H9 (cell line): ENCODE measurements at regions not wholly inside any gene's neighbourhood (a gene's known extent, or its start where the extent isn't known, plus 50 kb on each side); places are given as distances from the start of the nearest gene placed in this dataset.

ENCODE experiments used
- DNase-seq: peaks from one replicate; pipeline ENCODE4 v3.0.0-alpha.2; 2017
- H2AFZ ChIP-seq: one replicate; pipeline ENCODE4 v1.6.1; 2013; ENCODE audit warnings: mild to moderate bottlenecking, low read length, control low read depth, moderate library complexity
- H2AK5ac ChIP-seq: 2 replicates; pipeline ENCODE4 v1.6.1; 2013; ENCODE audit warnings: low read length, control low read depth, mixed read lengths; ENCODE audit not compliant: insufficient read length
- H2BK120ac ChIP-seq: one replicate; pipeline ENCODE4 v1.6.1; 2013; ENCODE audit warnings: low read depth, mild to moderate bottlenecking, low read length, control low read depth, inconsistent platforms; ENCODE audit not compliant: poor library complexity, severe bottlenecking
- H2BK12ac ChIP-seq: 2 replicates; pipeline ENCODE4 v1.6.1; 2013; ENCODE audit warnings: low read length, control low read depth, mixed read lengths, low read depth; ENCODE audit not compliant: insufficient read length
- H2BK15ac ChIP-seq: 2 replicates; pipeline ENCODE4 v1.6.1; 2013; ENCODE audit warnings: low read depth, low read length, control low read depth
- H2BK20ac ChIP-seq: one replicate; pipeline ENCODE4 v1.6.1; 2013; ENCODE audit warnings: low read depth, mild to moderate bottlenecking, low read length, control low read depth, inconsistent platforms; ENCODE audit not compliant: poor library complexity, severe bottlenecking
- H2BK5ac ChIP-seq: 2 replicates; pipeline ENCODE4 v1.6.1; 2013; ENCODE audit warnings: low read length, control low read depth, mixed read lengths; ENCODE audit not compliant: insufficient read length
- H3K14ac ChIP-seq: 2 replicates; pipeline ENCODE4 v1.6.1; 2013; ENCODE audit warnings: low read length, control low read depth; ENCODE audit not compliant: insufficient read depth
- H3K18ac ChIP-seq: 2 replicates; pipeline ENCODE4 v1.6.1; 2013; ENCODE audit warnings: low read depth, mild to moderate bottlenecking, mixed read lengths, low read length, control low read depth; ENCODE audit not compliant: insufficient read length
- H3K23ac ChIP-seq: 2 replicates; pipeline ENCODE4 v1.6.1; 2013; ENCODE audit warnings: low read length, control low read depth, mixed read lengths, low read depth; ENCODE audit not compliant: insufficient read length
- H3K23me2 ChIP-seq: 2 replicates; pipeline ENCODE4 v1.6.1; 2013; ENCODE audit warnings: low read depth, mild to moderate bottlenecking, mixed read lengths, low read length, control low read depth; ENCODE audit not compliant: insufficient read length, poor library complexity, severe bottlenecking
- H3K27ac ChIP-seq: 2 replicates; pipeline ENCODE4 v1.5.1; 2013; ENCODE audit warnings: low read length, control low read depth, mixed read lengths, low read depth; ENCODE audit not compliant: insufficient read length
- H3K27me3 ChIP-seq: 2 replicates; pipeline ENCODE4 v1.6.1; 2013; ENCODE audit warnings: low read length, control low read depth, inconsistent platforms; ENCODE audit not compliant: insufficient read depth
- H3K4ac ChIP-seq: 2 replicates; pipeline ENCODE4 v1.6.1; 2013; ENCODE audit warnings: low read depth, mild to moderate bottlenecking, control low read depth, inconsistent platforms, low read length, moderate library complexity
- H3K4me1 ChIP-seq: 2 replicates; pipeline ENCODE4 v1.6.1; 2013; ENCODE audit warnings: low read length, control low read depth, inconsistent platforms; ENCODE audit not compliant: insufficient read depth
- H3K4me2 ChIP-seq: 2 replicates; pipeline ENCODE4 v1.6.1; 2013; ENCODE audit warnings: low read length, control low read depth, mixed read lengths; ENCODE audit not compliant: insufficient read length, insufficient read depth
- H3K56ac ChIP-seq: 2 replicates; pipeline ENCODE4 v1.6.1; 2013; ENCODE audit warnings: low read depth, mild to moderate bottlenecking, mixed read lengths, low read length, control low read depth; ENCODE audit not compliant: insufficient read length
- H3K79me1 ChIP-seq: 2 replicates; pipeline ENCODE4 v1.6.1; 2013; ENCODE audit warnings: low read depth, mild to moderate bottlenecking, moderate library complexity, low read length, control low read depth, inconsistent platforms; ENCODE audit not compliant: insufficient read depth, poor library complexity, severe bottlenecking
- H3K79me2 ChIP-seq: 2 replicates; pipeline ENCODE4 v1.6.1; 2013; ENCODE audit warnings: low read length, control low read depth, inconsistent platforms; ENCODE audit not compliant: insufficient read depth
- H3K9ac ChIP-seq: 2 replicates; pipeline ENCODE4 v1.6.1; 2013; ENCODE audit warnings: low read length, control low read depth, mixed read lengths; ENCODE audit not compliant: insufficient read length; ENCODE audit errors: extremely low read depth
- H3K9me3 ChIP-seq: one replicate; pipeline ENCODE4 v1.6.1; 2013; ENCODE audit warnings: low read depth, low read length, inconsistent platforms; ENCODE audit not compliant: control insufficient read depth
- H3T11ph ChIP-seq: one replicate; pipeline ENCODE4 v1.6.1; 2013; ENCODE audit warnings: mild to moderate bottlenecking, low read length, control low read depth, inconsistent platforms
- H4K20me1 ChIP-seq: one replicate; pipeline ENCODE4 v1.6.1; 2013; ENCODE audit not compliant: control insufficient read depth, insufficient read length, insufficient read depth
- H4K5ac ChIP-seq: 2 replicates; pipeline ENCODE4 v1.6.1; 2013; ENCODE audit warnings: low read depth, mild to moderate bottlenecking, mixed read lengths, low read length, control low read depth; ENCODE audit not compliant: insufficient read length
- H4K8ac ChIP-seq: replicated peaks from 2 replicates; pipeline ENCODE4 v1.6.1; 2013; ENCODE audit warnings: low read length, control low read depth, mixed read lengths, low read depth; ENCODE audit not compliant: insufficient read length
- H4K91ac ChIP-seq: 2 replicates; pipeline ENCODE4 v1.6.1; 2013; ENCODE audit warnings: low read depth, mild to moderate bottlenecking, moderate library complexity, mixed read lengths, low read length, control low read depth; ENCODE audit not compliant: insufficient read length
- H3K27ac Mint-ChIP-seq, 3 experiments: 2 replicates in 2 of 3; 3 replicates in 1 of 3; pipeline ENCODE4 v1.8.0; 2020 to 2021; ENCODE audit warnings: mixed read lengths in 3 of 3, mild to moderate bottlenecking in 1 of 3, moderate library complexity in 1 of 3
- H3K27me3 Mint-ChIP-seq: 2 replicates; pipeline ENCODE4 v1.8.0; 2021; ENCODE audit warnings: low read depth, mild to moderate bottlenecking, moderate library complexity, mixed read lengths
- H3K36me3 Mint-ChIP-seq, 3 experiments: 2 replicates in 2 of 3; 3 replicates in 1 of 3; pipeline ENCODE4 v1.8.0; 2020 to 2021; ENCODE audit warnings: low read depth in 3 of 3, mixed read lengths in 3 of 3; ENCODE audit not compliant: insufficient read depth in 1 of 3
- H3K4me1 Mint-ChIP-seq, 2 experiments: 2 replicates each; pipeline ENCODE4 v1.8.0; 2020; ENCODE audit warnings: mixed read lengths in 2 of 2
- H3K4me3 Mint-ChIP-seq, 2 experiments: 2 replicates in 1 of 2; 3 replicates in 1 of 2; pipeline ENCODE4 v1.8.0; 2020 to 2021; ENCODE audit warnings: mild to moderate bottlenecking in 2 of 2, mixed read lengths in 2 of 2, moderate library complexity in 1 of 2
- H3K9me3 Mint-ChIP-seq, 2 experiments: 2 replicates in 1 of 2; 3 replicates in 1 of 2; pipeline ENCODE4 v1.8.0; 2020; ENCODE audit warnings: mild to moderate bottlenecking in 2 of 2, mixed read lengths in 2 of 2, moderate library complexity in 1 of 2
- CTCF ChIP-seq: fragments of 200-600 bp; sonication (generic); conservative IDR thresholded peaks from 3 replicates; pipeline ENCODE4 v1.8.0; 2021; ENCODE audit warnings: antibody characterized with exemption, mild to moderate bottlenecking
- WGBS: extraction: QIAGEN DNeasy Blood & Tissue Kit; methylation state at CpG from one replicate; pipeline ENCODE4 v1.1.7; 2013; ENCODE audit warnings: missing lambda C conversion rate, low lambda C conversion rate, mixed read lengths; ENCODE audit not compliant: insufficient read length; ENCODE audit errors: extremely low coverage; 5-methylcytosine and 5-hydroxymethylcytosine counted together

GRCh38 chr14:55979096-55979495 is 139.1 kb upstream of the PELI2 start:
- H3K23ac ChIP-seq, result no peak overlapping the region
- no peaks in the 10 kb centered on the region for H3K9me3 ChIP-seq
- no peak overlapping the region for H4K8ac ChIP-seq
- no peak overlapping the region for H3K4me2 ChIP-seq
- no peaks in the 10 kb centered on the region for H3K79me2 ChIP-seq
- H3K27ac Mint-ChIP-seq, result no peak overlapping the region
- H2AFZ ChIP-seq, result no peak overlapping the region
- no peak overlapping the region for H3K56ac ChIP-seq
- no peak overlapping the region for H4K91ac ChIP-seq
- H3K27ac ChIP-seq, result no peak overlapping the region
- H3K27me3 Mint-ChIP-seq, result no peaks in the 10 kb centered on the region
- no peak overlapping the region for H2BK12ac ChIP-seq
- H2AK5ac ChIP-seq, result no peak overlapping the region
- H3T11ph ChIP-seq, result no peak overlapping the region
- no peak overlapping the region for H3K18ac ChIP-seq
- no peak overlapping the region for H3K4ac ChIP-seq
- no peaks in the 10 kb centered on the region for H3K79me1 ChIP-seq
- H4K20me1 ChIP-seq, result no peaks in the 10 kb centered on the region
- WGBS, result no CpG with 5 or more reads among the region's 2 CpGs
- peaks cover 0 to 4% (median 0%) of the 10 kb centered on the region in 3 experiments; a peak in 1 of 7 replicates for H3K36me3 Mint-ChIP-seq
- no peaks in the 10 kb centered on the region for H3K4me1 ChIP-seq
- TF ChIP-seq CTCF, result no peak
- H2BK5ac ChIP-seq, result no peak overlapping the region
- no peaks in the 10 kb centered on the region for H3K4me1 Mint-ChIP-seq
- no peak overlapping the region for H2BK15ac ChIP-seq
- H4K5ac ChIP-seq, result no peak overlapping the region
- H3K9me3 Mint-ChIP-seq, result peaks cover 4 to 5% of the 10 kb centered on the region in 2 experiments; a peak in 3 of 5 replicates
- no peak overlapping the region for H2BK120ac ChIP-seq
- H3K27me3 ChIP-seq, result no peaks in the 10 kb centered on the region
- no peak overlapping the region for H3K14ac ChIP-seq
- no peak overlapping the region for H3K4me3 Mint-ChIP-seq
- H3K9ac ChIP-seq, result no peak overlapping the region
- DNase-seq, result no peak
- no peaks in the 10 kb centered on the region for H3K23me2 ChIP-seq
- H2BK20ac ChIP-seq, result no peak overlapping the region
